ENCODE measurements at regions not wholly inside any gene's neighbourhood (a gene's known extent, or its start where the extent isn't known, plus 50 kb on each side); places are given as distances from the start of the nearest gene placed in this dataset.
"Not testable (repeated sequence)": the region's sequence is repeated elsewhere in the genome, so short reads cannot be mapped to it uniquely, and the experiment has no call there.

- not testable (repeated sequence) for TF ChIP-seq CTCF (conservative IDR thresholded peaks at IDR 0.05; ENCODE audit: low read length); EZH2phosphoT487 (IDR thresholded peaks at IDR 0.05; ENCODE audit: borderline replicate concordance, low read depth, low read length)
Measured at GRCh38 chr1:55865778-55866177, 650.6 kb upstream of the USP24 start.
